ENCODE measurements at regions not wholly inside any gene's neighbourhood (a gene's known extent, or its start where the extent isn't known, plus 50 kb on each side); places are given as distances from the start of the nearest gene placed in this dataset.

DNA sequence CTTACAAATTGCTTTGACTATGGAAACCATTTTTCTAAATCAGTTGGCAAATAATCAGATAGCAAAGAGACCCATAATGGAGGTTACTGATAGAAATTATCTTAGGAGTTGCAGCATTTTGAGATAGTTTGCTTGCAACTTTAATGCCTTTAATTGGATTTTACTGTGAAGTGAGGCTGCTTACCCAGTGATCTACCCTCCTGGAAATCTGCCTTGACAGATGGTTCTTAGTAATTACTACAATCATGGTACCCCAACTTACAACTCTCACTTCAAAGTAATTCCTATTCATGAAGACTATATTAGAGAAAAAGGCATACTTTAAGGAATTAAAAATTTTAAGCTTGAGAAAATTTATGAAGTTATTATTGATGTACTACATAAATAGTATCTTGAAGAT lies 1288.6 kb upstream of the CDH2 start:
- TF ChIP-seq CTCF (IDR thresholded peaks at IDR 0.05), result no peak
- TF ChIP-seq POLR2A (IDR thresholded peaks at IDR 0.05), result no peak
- no peak for TF ChIP-seq POLR2AphosphoS5 (IDR thresholded peaks at IDR 0.05)
- TF ChIP-seq EP300 (IDR thresholded peaks at IDR 0.05), result no peak
